ENCODE measurements at regions not wholly inside any gene's neighbourhood (a gene's known extent, or its start where the extent isn't known, plus 50 kb on each side); places are given as distances from the start of the nearest gene placed in this dataset.

- Histone ChIP-seq H3K27ac (no peak overlapping the region), H3K9me3 (no peaks in the 10 kb centered on the region), H3K4me1 (no peaks in the 10 kb centered on the region), H3K4me3 (no peak overlapping the region), H3K27me3 (no peaks in the 10 kb centered on the region), H3K36me3 (no peaks in the 10 kb centered on the region)
- TF ChIP-seq CTCF (IDR thresholded peaks at IDR 0.05) (no peak), POLR2A (IDR thresholded peaks at IDR 0.05) (no peak)
- intact Hi-C loops (cut with DNase I; ENCODE audit: low total_unique reads): no loop called here
- DNase-seq: no peak
Measured at GRCh38 chr9:78542491-78543181, 245.7 kb downstream of the PSAT1 start.

DNA sequence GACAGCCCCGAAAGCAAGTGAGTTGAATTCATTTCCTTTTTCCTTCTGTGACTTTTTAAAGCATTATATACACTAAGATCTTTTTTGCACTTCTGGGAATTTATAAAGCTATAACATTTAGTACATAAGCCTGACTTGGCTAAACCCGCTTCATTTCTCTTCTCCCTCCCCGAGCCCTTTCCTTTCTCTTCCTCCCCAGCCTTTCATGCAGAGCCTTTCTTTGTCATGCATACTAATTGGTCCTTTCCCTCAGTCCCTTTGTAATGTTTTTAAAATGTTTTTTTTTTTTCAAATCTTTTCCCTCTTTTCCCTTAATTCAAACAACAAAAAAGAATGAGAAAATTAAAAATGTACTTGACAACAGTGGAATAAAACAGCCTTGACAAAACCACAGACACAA lies 246.4 kb downstream of the PSAT1 start:
- H3K4me1 ChIP-seq: no peaks in the 10 kb centered on the region
- H3K36me3 ChIP-seq: no peaks in the 10 kb centered on the region
- H3K4me3 ChIP-seq: no peak overlapping the region
- no peak for DNase-seq
- H3K27ac ChIP-seq: no peak overlapping the region
- intact Hi-C loops (cut with DNase I; ENCODE audit: low total_unique reads): no loop called here
- H3K27me3 ChIP-seq: no peaks in the 10 kb centered on the region
- no peak for TF ChIP-seq POLR2A (IDR thresholded peaks at IDR 0.05)
- TF ChIP-seq CTCF (IDR thresholded peaks at IDR 0.05): no peak
- H3K9me3 ChIP-seq: no peaks in the 10 kb centered on the region

GRCh38 chr9:78544230-78544629 lies 247.3 kb downstream of the PSAT1 start:
- intact Hi-C loops (cut with DNase I; ENCODE audit: low total_unique reads): no loop called here
- TF ChIP-seq POLR2A (IDR thresholded peaks at IDR 0.05) (no peak), CTCF (IDR thresholded peaks at IDR 0.05) (no peak)

GRCh38 chr9:78547831-78548230 lies 250.9 kb downstream of the PSAT1 start:
- Histone ChIP-seq H3K9me3 (no peaks in the 10 kb centered on the region), H3K4me3 (no peak overlapping the region), H3K36me3 (no peaks in the 10 kb centered on the region), H3K4me1 (no peaks in the 10 kb centered on the region), H3K27me3 (no peaks in the 10 kb centered on the region), H3K27ac (no peak overlapping the region)
- intact Hi-C loops (cut with DNase I; ENCODE audit: low total_unique reads): no loop called here
- DNase-seq: no peak
- no peak for TF ChIP-seq POLR2A (IDR thresholded peaks at IDR 0.05)
- no peak for TF ChIP-seq CTCF (IDR thresholded peaks at IDR 0.05)

More at GRCh38 chr9:78544230-78544629, 247.3 kb downstream of the PSAT1 start:
- no peaks in the 10 kb centered on the region for H3K9me3 ChIP-seq
- no peaks in the 10 kb centered on the region for H3K4me1 ChIP-seq
- H3K27me3 ChIP-seq: no peaks in the 10 kb centered on the region
- H3K36me3 ChIP-seq: no peaks in the 10 kb centered on the region
- no peak overlapping the region for H3K27ac ChIP-seq
- DNase-seq: no peak
- no peak overlapping the region for H3K4me3 ChIP-seq

GRCh38 chr9:78548670-78549069 lies 251.7 kb downstream of the PSAT1 start:
- Histone ChIP-seq H3K4me3 (no peak overlapping the region), H3K27me3 (no peaks in the 10 kb centered on the region), H3K9me3 (no peaks in the 10 kb centered on the region), H3K4me1 (no peaks in the 10 kb centered on the region), H3K27ac (no peak overlapping the region), H3K36me3 (no peaks in the 10 kb centered on the region)
- no peak for DNase-seq
- intact Hi-C loops (cut with DNase I; ENCODE audit: low total_unique reads): no loop called here
- TF ChIP-seq POLR2A (IDR thresholded peaks at IDR 0.05) (no peak), CTCF (IDR thresholded peaks at IDR 0.05) (no peak)

Measured in uterus (tissue), 3 donors.